Epithelial cell of esophagus (primary cell): ENCODE measurements at regions not wholly inside any gene's neighbourhood (a gene's known extent, or its start where the extent isn't known, plus 50 kb on each side); places are given as distances from the start of the nearest gene placed in this dataset.

Experiments
- DNase-seq: peaks from one replicate; pipeline ENCODE4 v3.0.0; 2010; ENCODE audit warnings: low read depth
- H3K4me3 ChIP-seq: 2 replicates; pipeline ENCODE4 v1.5.1; 2011; ENCODE audit warnings: mild to moderate bottlenecking, low read length, control low read depth
- CTCF ChIP-seq: IDR thresholded peaks from 2 replicates; pipeline ENCODE4 v1.5.1; 2011; ENCODE audit warnings: low read depth, mild to moderate bottlenecking, low read length, control low read depth, inconsistent platforms; ENCODE audit not compliant: insufficient read depth; ENCODE audit errors: missing control alignments

- DNase-seq = peak; percentile 74
- TF ChIP-seq CTCF = no peak
- no peak overlapping the region for H3K4me3 ChIP-seq
Measured at GRCh38 chr12:75585330-75585729, 73.9 kb upstream of the KRR1 start.

GRCh38 chr12:75583355-75583754 lies 71.9 kb upstream of the KRR1 start:
- no peak overlapping the region for H3K4me3 ChIP-seq
- DNase-seq = no peak
- no peak for TF ChIP-seq CTCF

- TF ChIP-seq CTCF = no peak
- no peak overlapping the region for H3K4me3 ChIP-seq
- no peak for DNase-seq
Measured at GRCh38 chr12:75581515-75581914, 70.1 kb upstream of the KRR1 start.

- TF ChIP-seq CTCF = no peak
- DNase-seq = no peak
- no peak overlapping the region for H3K4me3 ChIP-seq
Measured at GRCh38 chr12:75579552-75579951, 68.1 kb upstream of the KRR1 start.

GRCh38 chr12:75578546-75578945 lies 67.1 kb upstream of the KRR1 start:
- DNase-seq = no peak
- no peak overlapping the region for H3K4me3 ChIP-seq
- no peak for TF ChIP-seq CTCF

GRCh38 chr12:75577812-75578211 lies 66.4 kb upstream of the KRR1 start:
- no peak overlapping the region for H3K4me3 ChIP-seq
- no peak for TF ChIP-seq CTCF
- DNase-seq = no peak

GRCh38 chr12:75571656-75572205 lies 60.3 kb upstream of the KRR1 start:
- no peak for TF ChIP-seq CTCF
- H3K4me3 ChIP-seq = no peak overlapping the region
- DNase-seq = no peak
